ENCODE measurements at regions not wholly inside any gene's neighbourhood (a gene's known extent, or its start where the extent isn't known, plus 50 kb on each side); places are given as distances from the start of the nearest gene placed in this dataset.

DNA sequence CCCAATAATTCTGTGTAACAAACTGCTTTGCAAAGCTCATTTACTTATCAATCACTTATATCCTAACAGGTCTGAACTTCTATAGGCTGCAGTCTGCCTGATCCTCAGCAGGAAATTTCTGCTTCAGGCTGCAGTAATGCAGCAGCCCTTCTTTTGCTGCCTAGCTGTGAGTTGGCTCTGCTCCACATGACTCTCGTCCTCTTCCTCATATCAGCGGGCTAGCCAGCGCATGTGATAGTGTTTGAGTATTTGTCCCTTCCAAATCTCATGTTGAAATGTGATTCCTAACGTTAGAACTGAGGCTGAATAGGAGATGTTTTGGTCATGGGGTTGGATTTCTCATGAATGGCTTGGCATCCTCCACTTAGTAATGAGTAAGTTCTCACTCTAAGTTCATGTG is 387.8 kb downstream of the SEMA3D start:
- ChIA-PET CTCF (no interaction called here), POLR2A (no interaction called here)
- DNase-seq (ENCODE audit: extremely low spot score), result no peak
- TF ChIP-seq SUZ12 (IDR thresholded peaks at IDR 0.05), result no peak
- no peak for TF ChIP-seq ELF4 (IDR thresholded peaks at IDR 0.05)
- no peak for TF ChIP-seq ZNF384 (IDR thresholded peaks at IDR 0.05)
- TF ChIP-seq SP1 (IDR thresholded peaks at IDR 0.05), result no peak
- TF ChIP-seq FOXM1 (IDR thresholded peaks at IDR 0.05; ENCODE audit: borderline replicate concordance), result no peak
- no peak for TF ChIP-seq BHLHE40 (IDR thresholded peaks at IDR 0.05; ENCODE audit: borderline replicate concordance)
- no peak for TF ChIP-seq HDGF (IDR thresholded peaks at IDR 0.05; ENCODE audit: borderline replicate concordance)
- TF ChIP-seq PKNOX1 (IDR thresholded peaks at IDR 0.05), result no peak
- no peak for TF ChIP-seq L3MBTL2 (conservative IDR thresholded peaks at IDR 0.05)
- TF ChIP-seq FOXK2 (IDR thresholded peaks at IDR 0.05), result no peak
- no peak for TF ChIP-seq LEF1 (IDR thresholded peaks at IDR 0.05; ENCODE audit: borderline replicate concordance)
- no peak for TF ChIP-seq TARDBP (IDR thresholded peaks at IDR 0.05)
- no peak for TF ChIP-seq ARNT (IDR thresholded peaks at IDR 0.05)

GRCh38 chr7:84792231-84792893 is 394.5 kb downstream of the SEMA3D start:
- CTCF ChIA-PET, result no interaction called here

GRCh38 chr7:84790882-84791281 is 396.0 kb downstream of the SEMA3D start:
- ChIA-PET CTCF (no interaction called here), POLR2A (no interaction called here)
- no peak for DNase-seq (ENCODE audit: extremely low spot score)
- TF ChIP-seq LEF1 (IDR thresholded peaks at IDR 0.05; ENCODE audit: borderline replicate concordance) (no peak), FOXA1 (IDR thresholded peaks at IDR 0.05) (no peak), SUZ12 (IDR thresholded peaks at IDR 0.05) (no peak), L3MBTL2 (conservative IDR thresholded peaks at IDR 0.05) (no peak), TARDBP (IDR thresholded peaks at IDR 0.05) (no peak), HDGF (IDR thresholded peaks at IDR 0.05; ENCODE audit: borderline replicate concordance) (no peak)

More at GRCh38 chr7:84792231-84792893, 394.5 kb downstream of the SEMA3D start:
- POLR2A ChIA-PET, result no interaction called here
- TF ChIP-seq SUZ12 (IDR thresholded peaks at IDR 0.05), result no peak
- no peak for TF ChIP-seq CTBP1 (IDR thresholded peaks at IDR 0.05; ENCODE audit: borderline replicate concordance)
- no peak for TF ChIP-seq NFRKB (IDR thresholded peaks at IDR 0.05)
- TF ChIP-seq L3MBTL2 (conservative IDR thresholded peaks at IDR 0.05), result no peak
- no peak for TF ChIP-seq FOXA1 (IDR thresholded peaks at IDR 0.05)
- TF ChIP-seq FOXK2 (IDR thresholded peaks at IDR 0.05), result no peak
- no peak for TF ChIP-seq HDGF (IDR thresholded peaks at IDR 0.05; ENCODE audit: borderline replicate concordance)
- no peak for TF ChIP-seq ZNF384 (IDR thresholded peaks at IDR 0.05)
- no peak for TF ChIP-seq TARDBP (IDR thresholded peaks at IDR 0.05)
- no peak for TF ChIP-seq SP1 (IDR thresholded peaks at IDR 0.05)
- no peak for TF ChIP-seq BHLHE40 (IDR thresholded peaks at IDR 0.05; ENCODE audit: borderline replicate concordance)
- DNase-seq (ENCODE audit: extremely low spot score), result no peak

- TF ChIP-seq TARDBP (IDR thresholded peaks at IDR 0.05), result no peak
- TF ChIP-seq FOXA1 (IDR thresholded peaks at IDR 0.05), result no peak
- no peak for TF ChIP-seq CTBP1 (IDR thresholded peaks at IDR 0.05; ENCODE audit: borderline replicate concordance)
- TF ChIP-seq HDGF (IDR thresholded peaks at IDR 0.05; ENCODE audit: borderline replicate concordance), result no peak
- TF ChIP-seq PKNOX1 (IDR thresholded peaks at IDR 0.05), result no peak
- TF ChIP-seq LEF1 (IDR thresholded peaks at IDR 0.05; ENCODE audit: borderline replicate concordance), result no peak
- no peak for TF ChIP-seq NFRKB (IDR thresholded peaks at IDR 0.05)
- TF ChIP-seq L3MBTL2 (conservative IDR thresholded peaks at IDR 0.05), result no peak
- no peak for TF ChIP-seq FOXM1 (IDR thresholded peaks at IDR 0.05; ENCODE audit: borderline replicate concordance)
- TF ChIP-seq ARNT (IDR thresholded peaks at IDR 0.05), result no peak
- TF ChIP-seq FOXK2 (IDR thresholded peaks at IDR 0.05), result no peak
- TF ChIP-seq SP1 (IDR thresholded peaks at IDR 0.05), result no peak
- no peak for DNase-seq (ENCODE audit: extremely low spot score)
- CTCF ChIA-PET, result no interaction called here
- POLR2A ChIA-PET, result no interaction called here
Measured at GRCh38 chr7:84786073-84786472, 400.8 kb downstream of the SEMA3D start.

- no peak for DNase-seq (ENCODE audit: extremely low spot score)
- CTCF ChIA-PET, result no interaction called here
- TF ChIP-seq ZNF384 (IDR thresholded peaks at IDR 0.05), result no peak
- no peak for TF ChIP-seq FOXM1 (IDR thresholded peaks at IDR 0.05; ENCODE audit: borderline replicate concordance)
- TF ChIP-seq NFRKB (IDR thresholded peaks at IDR 0.05), result no peak
- TF ChIP-seq SUZ12 (IDR thresholded peaks at IDR 0.05), result no peak
- no peak for TF ChIP-seq SP1 (IDR thresholded peaks at IDR 0.05)
- TF ChIP-seq FOXK2 (IDR thresholded peaks at IDR 0.05), result no peak
- TF ChIP-seq FOXA1 (IDR thresholded peaks at IDR 0.05), result no peak
- TF ChIP-seq TARDBP (IDR thresholded peaks at IDR 0.05), result no peak
- no peak for TF ChIP-seq ELF4 (IDR thresholded peaks at IDR 0.05)
- TF ChIP-seq CTBP1 (IDR thresholded peaks at IDR 0.05; ENCODE audit: borderline replicate concordance), result no peak
- TF ChIP-seq PKNOX1 (IDR thresholded peaks at IDR 0.05), result no peak
- TF ChIP-seq LEF1 (IDR thresholded peaks at IDR 0.05; ENCODE audit: borderline replicate concordance), result no peak
- no peak for TF ChIP-seq HDGF (IDR thresholded peaks at IDR 0.05; ENCODE audit: borderline replicate concordance)
- no peak for TF ChIP-seq L3MBTL2 (conservative IDR thresholded peaks at IDR 0.05)
- TF ChIP-seq BHLHE40 (IDR thresholded peaks at IDR 0.05; ENCODE audit: borderline replicate concordance), result no peak
- no peak for TF ChIP-seq ARNT (IDR thresholded peaks at IDR 0.05)
- POLR2A ChIA-PET, result no interaction called here
Measured at GRCh38 chr7:84784450-84784849, 402.4 kb downstream of the SEMA3D start.

DNA sequence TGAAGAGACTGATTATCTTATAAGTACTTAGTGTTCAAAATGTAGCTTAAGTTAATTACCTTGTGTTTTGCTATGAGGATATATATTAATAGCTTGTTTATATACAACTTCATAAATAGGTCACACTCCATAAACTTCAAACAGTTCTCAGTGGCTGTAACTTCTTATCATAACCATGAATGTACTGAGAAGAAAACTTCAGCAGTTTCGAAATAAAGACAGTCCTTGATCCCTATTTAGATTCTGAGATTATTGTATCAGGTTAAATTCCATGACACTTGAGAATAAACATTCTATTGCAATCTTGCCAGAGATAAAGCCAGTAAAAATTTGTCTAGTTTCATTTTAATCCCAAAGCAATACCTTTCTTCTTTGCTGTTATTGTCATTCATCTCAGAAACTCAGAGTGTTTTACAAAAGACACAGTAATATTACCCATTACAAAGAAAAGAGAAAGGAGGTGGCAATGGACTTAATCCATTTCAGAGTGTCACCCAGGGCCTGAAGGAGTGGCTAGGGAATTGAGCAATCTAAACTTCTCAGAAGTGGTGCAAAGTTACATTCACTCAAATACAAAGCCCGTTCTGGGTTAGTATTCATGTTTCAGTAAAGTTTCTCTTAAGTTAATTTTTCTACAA is 403.6 kb downstream of the SEMA3D start:
- TF ChIP-seq HDGF (IDR thresholded peaks at IDR 0.05; ENCODE audit: borderline replicate concordance), result no peak
- TF ChIP-seq FOXK2 (IDR thresholded peaks at IDR 0.05), result no peak
- no peak for TF ChIP-seq CTBP1 (IDR thresholded peaks at IDR 0.05; ENCODE audit: borderline replicate concordance)
- no peak for TF ChIP-seq FOXA1 (IDR thresholded peaks at IDR 0.05)
- TF ChIP-seq TARDBP (IDR thresholded peaks at IDR 0.05), result no peak
- no peak for TF ChIP-seq ARNT (IDR thresholded peaks at IDR 0.05)
- TF ChIP-seq BHLHE40 (IDR thresholded peaks at IDR 0.05; ENCODE audit: borderline replicate concordance), result no peak
- no peak for TF ChIP-seq PKNOX1 (IDR thresholded peaks at IDR 0.05)
- TF ChIP-seq SUZ12 (IDR thresholded peaks at IDR 0.05), result no peak
- TF ChIP-seq ELF4 (IDR thresholded peaks at IDR 0.05), result no peak
- no peak for DNase-seq (ENCODE audit: extremely low spot score)

More for the DNA sequence above, 403.6 kb downstream of the SEMA3D start:
- CTCF ChIA-PET, result no interaction called here
- POLR2A ChIA-PET, result no interaction called here

Measured in HEK293T (cell line).